HepG2 (cell line): ENCODE measurements at regions not wholly inside any gene's neighbourhood (a gene's known extent, or its start where the extent isn't known, plus 50 kb on each side); places are given as distances from the start of the nearest gene placed in this dataset.

Source experiments
- ATAC-seq: fragments of 200-7000 bp; cut with Tn5 transposase; 3 replicates; pipeline ENCODE4 v1.9.1; 2020; ENCODE audit warnings: mild to moderate bottlenecking, moderate library complexity
- BruUV-seq: library from RNA; stranded (reverse); fragments of 400-500 nt; replicated peaks from 2 replicates; lab custom pipeline; 2021; lab: Mats Ljungman, UMichigan
- CTCF ChIA-PET: fragments of 300-600 bp; formaldehyde crosslinking; extraction: SDS; loops from one replicate; lab custom pipeline; 2021; ENCODE audit warnings: low total read pairs, inconsistent platforms, low intra/inter-chr PET ratio; lab: Yijun Ruan, JAX
- POLR2A ChIA-PET: fragments of 350-600 bp; sonication (Branson Sonifier 250); formaldehyde crosslinking; loops from one replicate; lab custom pipeline; 2020; ENCODE audit warnings: antibody characterized with exemption, inconsistent platforms; lab: Yijun Ruan, JAX
- DNase-seq: peaks from one replicate; pipeline ENCODE4 v3.0.0-alpha.2; 2015; ENCODE audit warnings: low spot score
- FAIRE-seq: peaks from 3 replicates; lab custom pipeline; 2011; peaks lifted over from hg19 to GRCh38; lab: Jason Lieb, UNC
- H2AFZ ChIP-seq: one replicate; pipeline ENCODE4 v1.6.1; 2011; ENCODE audit warnings: low read length, inconsistent platforms
- H3K27ac ChIP-seq: fragments of 300-600 bp; 3 replicates; pipeline ENCODE4 v1.8.0; 2011; ENCODE audit warnings: mixed run types, mild to moderate bottlenecking, mixed read lengths, low read length, inconsistent platforms; ENCODE audit not compliant: insufficient read depth; ENCODE audit errors: extremely low read length
- H3K27me3 ChIP-seq, 2 experiments: fragments of 200-600 bp in 1 of 2; 2 replicates in 1 of 2; 3 replicates in 1 of 2; pipeline versions ENCODE4 v1.6.0 to v1.8.0; 2011; ENCODE audit warnings: low read length in 2 of 2, mild to moderate bottlenecking in 2 of 2, moderate library complexity in 2 of 2, inconsistent platforms in 1 of 2; ENCODE audit not compliant: insufficient read depth in 2 of 2, control insufficient read depth in 1 of 2
- H3K36me3 ChIP-seq, 2 experiments: fragments of 200-600 bp in 1 of 2; replicated peaks in 1 of 2; 2 replicates in 1 of 2; 3 replicates in 1 of 2; pipeline versions ENCODE4 v1.5.1 to v1.8.0; 2011; ENCODE audit warnings: low read length in 2 of 2, inconsistent platforms in 1 of 2; ENCODE audit not compliant: insufficient read depth in 2 of 2, control insufficient read depth in 1 of 2
- H3K4me1 ChIP-seq: 2 replicates; pipeline ENCODE4 v1.5.1; 2012; ENCODE audit warnings: low read length, inconsistent platforms; ENCODE audit not compliant: insufficient read depth
- H3K4me2 ChIP-seq: 2 replicates; pipeline ENCODE4 v1.6.0; 2011; ENCODE audit warnings: low read depth, low read length, inconsistent platforms
- H3K4me3 ChIP-seq, 3 experiments: fragments of 200-600 bp in 1 of 3; sonication (generic), shearing (Covaris generic) in 1 of 3; replicated peaks in 1 of 3; 2 replicates each; pipeline ENCODE4 v1.5.1; 2011 to 2016; ENCODE audit warnings: low read length in 3 of 3, inconsistent platforms in 2 of 3, low read depth in 2 of 3, mild to moderate bottlenecking in 2 of 3, control low read depth in 1 of 3, mixed read lengths in 1 of 3; ENCODE audit not compliant: insufficient read depth in 1 of 3
- H3K79me2 ChIP-seq: one replicate; pipeline ENCODE4 v1.6.1; 2011; ENCODE audit warnings: low read length, inconsistent platforms; ENCODE audit not compliant: insufficient read depth
- H3K9ac ChIP-seq: 2 replicates; pipeline ENCODE4 v1.6.0; 2011; ENCODE audit warnings: mild to moderate bottlenecking, low read depth, low read length, inconsistent platforms; ENCODE audit not compliant: insufficient read depth
- H3K9me3 ChIP-seq: 2 replicates; pipeline ENCODE4 v1.5.1; 2012; ENCODE audit warnings: mild to moderate bottlenecking, low read length
- H4K20me1 ChIP-seq: 2 replicates; pipeline ENCODE4 v1.6.0; 2011; ENCODE audit warnings: inconsistent platforms, mild to moderate bottlenecking, low read length, moderate library complexity; ENCODE audit not compliant: insufficient read depth
- ATF7 ChIP-seq, 2 experiments: fragments of 450-650 bp in 1 of 2; sonication (generic) in 1 of 2; formaldehyde crosslinking in 1 of 2; IDR thresholded peaks; 2 replicates each; pipeline versions ENCODE4 v1.4.0 to v1.6.1; 2016 to 2020; ENCODE audit warnings: antibody characterized with exemption in 1 of 2, mild to moderate bottlenecking in 1 of 2, missing genetic modification reagents in 1 of 2
- PRDM15 ChIP-seq: sonication (generic); formaldehyde crosslinking; IDR thresholded peaks from 2 replicates; pipeline ENCODE4 v1.4.0; 2020; ENCODE audit warnings: missing genetic modification reagents
- ZMAT5 ChIP-seq: sonication (generic); formaldehyde crosslinking; IDR thresholded peaks from 2 replicates; pipeline ENCODE4 v1.5.0; 2020; ENCODE audit warnings: mild to moderate bottlenecking, low read depth, missing genetic modification reagents, borderline replicate concordance
- ZMYM2 ChIP-seq: sonication (generic); formaldehyde crosslinking; IDR thresholded peaks from 2 replicates; pipeline ENCODE4 v1.8.0; 2022; ENCODE audit warnings: mild to moderate bottlenecking, missing genetic modification reagents
- ZNF367 ChIP-seq: sonication (generic); formaldehyde crosslinking; IDR thresholded peaks from 2 replicates; pipeline ENCODE4 v1.4.0; 2020; ENCODE audit warnings: missing genetic modification reagents, borderline replicate concordance
- WGBS: methylation state at CpG from one replicate; pipeline ENCODE4 v1.1.6; 2017; ENCODE audit warnings: low lambda C conversion rate; 5-methylcytosine and 5-hydroxymethylcytosine counted together
- in situ Hi-C: cut with HindIII; loops from 2 replicates; pipeline ENCODE4 v1.10.0; 2017; ENCODE audit warnings: low pct_unique_long_range_greater_than_20kb; ENCODE audit not compliant: extremely low pct_ligation_motif_present
- intact Hi-C: fragments of 100-400 bp; cut with micrococcal nuclease; formaldehyde crosslinking; loops from one replicate; pipeline ENCODE4 v1.10.0; 2022; ENCODE audit not compliant: unreplicated experiment

GRCh38 chr6:139568956-139569538 is 194.6 kb upstream of the CITED2 start:
- intact Hi-C loops (no loop called here), in situ Hi-C loops (no loop called here)
- TF ChIP-seq PRDM15 (CRISPR knock-in tag) (no peak), ATF7 (IDR thresholded peaks at IDR 0.05) (no peak), ATF7 (CRISPR knock-in tag; IDR thresholded peaks at IDR 0.05) (no peak), ZMYM2 (no peak), ZMAT5 (CRISPR knock-in tag) (no peak), ZNF367 (CRISPR knock-in tag) (no peak)
- H3K27ac ChIP-seq: no peak overlapping the region
- H4K20me1 ChIP-seq: no peaks in the 10 kb centered on the region
- no peaks in the 10 kb centered on the region for H3K4me1 ChIP-seq
- H3K36me3 ChIP-seq: no peaks in the 10 kb centered on the region
- no peaks in the 10 kb centered on the region for H3K79me2 ChIP-seq
- ChIA-PET CTCF (no interaction called here), POLR2A (no interaction called here)
- ATAC-seq (no peak), FAIRE-seq (no peak), DNase-seq (no peak)
- no peaks in the 10 kb centered on the region for H3K9me3 ChIP-seq
- no peak overlapping the region for H2AFZ ChIP-seq
- no peak overlapping the region for H3K9ac ChIP-seq
- no peak overlapping the region for H3K4me2 ChIP-seq
- BruUV-seq: no TSS peak
- H3K27me3 ChIP-seq: no peaks in the 10 kb centered on the region
- 17% methylated on average over 5 of the region's 5 CpGs for WGBS
- no peak overlapping the region for H3K4me3 ChIP-seq
